HepG2 (cell line): ENCODE measurements at regions not wholly inside any gene's neighbourhood (a gene's known extent, or its start where the extent isn't known, plus 50 kb on each side); places are given as distances from the start of the nearest gene placed in this dataset.

ENCODE experiments used
- ATAC-seq: fragments of 200-7000 bp; cut with Tn5 transposase; 3 replicates; pipeline ENCODE4 v1.9.1; 2020; ENCODE audit warnings: mild to moderate bottlenecking, moderate library complexity
- BruUV-seq: library from RNA; stranded (reverse); fragments of 400-500 nt; replicated peaks from 2 replicates; lab custom pipeline; 2021; lab: Mats Ljungman, UMichigan
- CTCF ChIA-PET: fragments of 300-600 bp; formaldehyde crosslinking; extraction: SDS; loops from one replicate; lab custom pipeline; 2021; ENCODE audit warnings: low total read pairs, inconsistent platforms, low intra/inter-chr PET ratio; lab: Yijun Ruan, JAX
- POLR2A ChIA-PET: fragments of 350-600 bp; sonication (Branson Sonifier 250); formaldehyde crosslinking; loops from one replicate; lab custom pipeline; 2020; ENCODE audit warnings: antibody characterized with exemption, inconsistent platforms; lab: Yijun Ruan, JAX
- DNase-seq: peaks from one replicate; pipeline ENCODE4 v3.0.0-alpha.2; 2015; ENCODE audit warnings: low spot score
- FAIRE-seq: peaks from 3 replicates; lab custom pipeline; 2011; peaks lifted over from hg19 to GRCh38; lab: Jason Lieb, UNC
- H2AFZ ChIP-seq: one replicate; pipeline ENCODE4 v1.6.1; 2011; ENCODE audit warnings: low read length, inconsistent platforms
- H3K27ac ChIP-seq: fragments of 300-600 bp; 3 replicates; pipeline ENCODE4 v1.8.0; 2011; ENCODE audit warnings: mixed run types, mild to moderate bottlenecking, mixed read lengths, low read length, inconsistent platforms; ENCODE audit not compliant: insufficient read depth; ENCODE audit errors: extremely low read length
- H3K27me3 ChIP-seq, 2 experiments: fragments of 200-600 bp in 1 of 2; 2 replicates in 1 of 2; 3 replicates in 1 of 2; pipeline versions ENCODE4 v1.6.0 to v1.8.0; 2011; ENCODE audit warnings: low read length in 2 of 2, mild to moderate bottlenecking in 2 of 2, moderate library complexity in 2 of 2, inconsistent platforms in 1 of 2; ENCODE audit not compliant: insufficient read depth in 2 of 2, control insufficient read depth in 1 of 2
- H3K36me3 ChIP-seq, 2 experiments: fragments of 200-600 bp in 1 of 2; replicated peaks in 1 of 2; 2 replicates in 1 of 2; 3 replicates in 1 of 2; pipeline versions ENCODE4 v1.5.1 to v1.8.0; 2011; ENCODE audit warnings: low read length in 2 of 2, inconsistent platforms in 1 of 2; ENCODE audit not compliant: insufficient read depth in 2 of 2, control insufficient read depth in 1 of 2
- H3K4me1 ChIP-seq: 2 replicates; pipeline ENCODE4 v1.5.1; 2012; ENCODE audit warnings: low read length, inconsistent platforms; ENCODE audit not compliant: insufficient read depth
- H3K4me2 ChIP-seq: 2 replicates; pipeline ENCODE4 v1.6.0; 2011; ENCODE audit warnings: low read depth, low read length, inconsistent platforms
- H3K4me3 ChIP-seq, 3 experiments: fragments of 200-600 bp in 1 of 3; sonication (generic), shearing (Covaris generic) in 1 of 3; replicated peaks in 1 of 3; 2 replicates each; pipeline ENCODE4 v1.5.1; 2011 to 2016; ENCODE audit warnings: low read length in 3 of 3, inconsistent platforms in 2 of 3, low read depth in 2 of 3, mild to moderate bottlenecking in 2 of 3, control low read depth in 1 of 3, mixed read lengths in 1 of 3; ENCODE audit not compliant: insufficient read depth in 1 of 3
- H3K79me2 ChIP-seq: one replicate; pipeline ENCODE4 v1.6.1; 2011; ENCODE audit warnings: low read length, inconsistent platforms; ENCODE audit not compliant: insufficient read depth
- H3K9ac ChIP-seq: 2 replicates; pipeline ENCODE4 v1.6.0; 2011; ENCODE audit warnings: mild to moderate bottlenecking, low read depth, low read length, inconsistent platforms; ENCODE audit not compliant: insufficient read depth
- H3K9me3 ChIP-seq: 2 replicates; pipeline ENCODE4 v1.5.1; 2012; ENCODE audit warnings: mild to moderate bottlenecking, low read length
- H4K20me1 ChIP-seq: 2 replicates; pipeline ENCODE4 v1.6.0; 2011; ENCODE audit warnings: inconsistent platforms, mild to moderate bottlenecking, low read length, moderate library complexity; ENCODE audit not compliant: insufficient read depth
- ARID2 ChIP-seq: sonication (generic); formaldehyde crosslinking; IDR thresholded peaks from 2 replicates; pipeline ENCODE4 v1.8.1; 2022; ENCODE audit warnings: mild to moderate bottlenecking, missing genetic modification reagents, borderline replicate concordance
- FOXC1 ChIP-seq: sonication (generic); formaldehyde crosslinking; IDR thresholded peaks from 2 replicates; pipeline ENCODE4 v1.8.0; 2022; ENCODE audit warnings: mild to moderate bottlenecking, missing genetic modification reagents, borderline replicate concordance
- HNRNPUL1 ChIP-seq: fragments of 200-400 bp; formaldehyde crosslinking; IDR thresholded peaks from 2 replicates; pipeline ENCODE4 v1.6.1; 2017; ENCODE audit warnings: low read depth, mild to moderate bottlenecking, low read length, moderate library complexity
- HOXA9 ChIP-seq: sonication (generic); formaldehyde crosslinking; IDR thresholded peaks from 2 replicates; pipeline ENCODE4 v1.8.1; 2022; ENCODE audit warnings: missing genetic modification reagents, mild to moderate bottlenecking, moderate library complexity, borderline replicate concordance
- MAF1 ChIP-seq: sonication (generic); formaldehyde crosslinking; IDR thresholded peaks from 2 replicates; pipeline ENCODE4 v1.5.0; 2020; ENCODE audit warnings: missing genetic modification reagents, borderline replicate concordance
- NR2F2 ChIP-seq: IDR thresholded peaks from 2 replicates; pipeline ENCODE4 v1.6.1; 2012; ENCODE audit warnings: low read depth, inconsistent platforms, borderline replicate concordance
- ONECUT2 ChIP-seq: sonication (generic); formaldehyde crosslinking; IDR thresholded peaks from 2 replicates; pipeline ENCODE4 v1.4.0; 2020; ENCODE audit warnings: missing genetic modification reagents
- SUZ12 ChIP-seq: fragments of 150-350 bp; IDR thresholded peaks from 2 replicates; pipeline ENCODE4 v1.6.1; 2014; ENCODE audit warnings: low read depth, low read length
- TARDBP ChIP-seq: sonication (generic); formaldehyde crosslinking; IDR thresholded peaks from 2 replicates; pipeline ENCODE4 v1.8.0; 2022; ENCODE audit warnings: mild to moderate bottlenecking, missing genetic modification reagents
- TBL1XR1 ChIP-seq: fragments of 150-350 bp; IDR thresholded peaks from 2 replicates; pipeline ENCODE4 v1.6.1; 2014; ENCODE audit warnings: borderline replicate concordance, low read length; ENCODE audit not compliant: partially characterized antibody
- WIZ ChIP-seq: sonication (generic); formaldehyde crosslinking; IDR thresholded peaks from 2 replicates; pipeline ENCODE4 v1.5.1; 2020; ENCODE audit warnings: mild to moderate bottlenecking, missing genetic modification reagents
- ZBTB1 ChIP-seq: sonication (generic); formaldehyde crosslinking; IDR thresholded peaks from 2 replicates; pipeline ENCODE4 v1.4.0; 2020; ENCODE audit warnings: missing genetic modification reagents, borderline replicate concordance
- ZMYM2 ChIP-seq: sonication (generic); formaldehyde crosslinking; IDR thresholded peaks from 2 replicates; pipeline ENCODE4 v1.8.0; 2022; ENCODE audit warnings: mild to moderate bottlenecking, missing genetic modification reagents
- ZNF282 ChIP-seq: fragments of 450-650 bp; IDR thresholded peaks from 2 replicates; pipeline ENCODE4 v1.6.1; 2018; ENCODE audit not compliant: partially characterized antibody
- ZNF446 ChIP-seq: sonication (generic); formaldehyde crosslinking; IDR thresholded peaks from 2 replicates; pipeline ENCODE4 v1.5.0; 2020; ENCODE audit warnings: mild to moderate bottlenecking, missing genetic modification reagents
- ZNF850 ChIP-seq: sonication (generic); formaldehyde crosslinking; conservative IDR thresholded peaks from 2 replicates; pipeline ENCODE4 v1.9.0; 2021; ENCODE audit warnings: mild to moderate bottlenecking, missing genetic modification reagents
- WGBS: methylation state at CpG from one replicate; pipeline ENCODE4 v1.1.6; 2017; ENCODE audit warnings: low lambda C conversion rate; 5-methylcytosine and 5-hydroxymethylcytosine counted together
- in situ Hi-C: cut with HindIII; loops from 2 replicates; pipeline ENCODE4 v1.10.0; 2017; ENCODE audit warnings: low pct_unique_long_range_greater_than_20kb; ENCODE audit not compliant: extremely low pct_ligation_motif_present
- intact Hi-C: fragments of 100-400 bp; cut with micrococcal nuclease; formaldehyde crosslinking; loops from one replicate; pipeline ENCODE4 v1.10.0; 2022; ENCODE audit not compliant: unreplicated experiment
- TF ChIP-seq, protein P1 (sequence below): IDR thresholded peaks from 2 replicates; pipeline ENCODE4 v1.4.0; 2020; ENCODE audit warnings: mild to moderate bottlenecking, missing genetic modification reagents

DNA sequence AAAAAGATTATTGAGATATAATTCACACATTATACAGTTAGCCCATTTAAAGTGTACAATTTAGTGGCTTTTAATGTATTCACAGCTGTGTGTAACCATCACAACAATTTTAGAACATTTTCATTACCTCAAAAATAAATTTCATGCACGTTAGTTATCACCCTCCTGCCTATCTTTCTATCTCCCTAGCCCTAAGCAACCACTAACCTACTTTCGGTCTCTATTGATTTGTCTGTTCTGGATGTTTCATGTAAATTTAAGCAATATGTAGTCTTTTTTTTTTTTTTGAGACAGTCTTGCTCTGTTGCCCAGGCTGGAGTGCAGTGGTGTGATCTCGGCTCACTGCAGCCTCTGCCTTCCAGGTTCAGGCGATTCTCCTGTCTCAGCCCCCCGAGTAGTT, 439.4 kb downstream of the PCNX1 start:
- no TSS peak for BruUV-seq
- no peaks in the 10 kb centered on the region for H3K9me3 ChIP-seq
- no peak overlapping the region for H3K27ac ChIP-seq
- H2AFZ ChIP-seq, result no peak overlapping the region
- TF ChIP-seq MAF1 (CRISPR knock-in tag) (no peak), WIZ (CRISPR knock-in tag) (no peak), ZBTB1 (CRISPR knock-in tag) (no peak), ARID2 (no peak), ZMYM2 (CRISPR knock-in tag) (no peak), ZNF282 (no peak), ZNF850 (CRISPR knock-in tag) (no peak), FOXC1 (CRISPR knock-in tag) (no peak), HNRNPUL1 (no peak), ONECUT2 (CRISPR knock-in tag) (no peak), ZNF446 (CRISPR knock-in tag) (no peak), TARDBP (CRISPR knock-in tag) (no peak), HOXA9 (CRISPR knock-in tag) (no peak), NR2F2 (no peak), SUZ12 (no peak), TBL1XR1 (no peak)
- TF ChIP-seq, protein P1, sequence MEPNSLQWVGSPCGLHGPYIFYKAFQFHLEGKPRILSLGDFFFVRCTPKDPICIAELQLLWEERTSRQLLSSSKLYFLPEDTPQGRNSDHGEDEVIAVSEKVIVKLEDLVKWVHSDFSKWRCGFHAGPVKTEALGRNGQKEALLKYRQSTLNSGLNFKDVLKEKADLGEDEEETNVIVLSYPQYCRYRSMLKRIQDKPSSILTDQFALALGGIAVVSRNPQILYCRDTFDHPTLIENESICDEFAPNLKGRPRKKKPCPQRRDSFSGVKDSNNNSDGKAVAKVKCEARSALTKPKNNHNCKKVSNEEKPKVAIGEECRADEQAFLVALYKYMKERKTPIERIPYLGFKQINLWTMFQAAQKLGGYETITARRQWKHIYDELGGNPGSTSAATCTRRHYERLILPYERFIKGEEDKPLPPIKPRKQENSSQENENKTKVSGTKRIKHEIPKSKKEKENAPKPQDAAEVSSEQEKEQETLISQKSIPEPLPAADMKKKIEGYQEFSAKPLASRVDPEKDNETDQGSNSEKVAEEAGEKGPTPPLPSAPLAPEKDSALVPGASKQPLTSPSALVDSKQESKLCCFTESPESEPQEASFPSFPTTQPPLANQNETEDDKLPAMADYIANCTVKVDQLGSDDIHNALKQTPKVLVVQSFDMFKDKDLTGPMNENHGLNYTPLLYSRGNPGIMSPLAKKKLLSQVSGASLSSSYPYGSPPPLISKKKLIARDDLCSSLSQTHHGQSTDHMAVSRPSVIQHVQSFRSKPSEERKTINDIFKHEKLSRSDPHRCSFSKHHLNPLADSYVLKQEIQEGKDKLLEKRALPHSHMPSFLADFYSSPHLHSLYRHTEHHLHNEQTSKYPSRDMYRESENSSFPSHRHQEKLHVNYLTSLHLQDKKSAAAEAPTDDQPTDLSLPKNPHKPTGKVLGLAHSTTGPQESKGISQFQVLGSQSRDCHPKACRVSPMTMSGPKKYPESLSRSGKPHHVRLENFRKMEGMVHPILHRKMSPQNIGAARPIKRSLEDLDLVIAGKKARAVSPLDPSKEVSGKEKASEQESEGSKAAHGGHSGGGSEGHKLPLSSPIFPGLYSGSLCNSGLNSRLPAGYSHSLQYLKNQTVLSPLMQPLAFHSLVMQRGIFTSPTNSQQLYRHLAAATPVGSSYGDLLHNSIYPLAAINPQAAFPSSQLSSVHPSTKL (CRISPR knock-in tag), result no peak
- H3K27me3 ChIP-seq, result no peaks in the 10 kb centered on the region
- no peak overlapping the region for H3K4me2 ChIP-seq
- FAIRE-seq, result no peak
- no peak overlapping the region for H3K4me3 ChIP-seq
- CTCF ChIA-PET, result no interaction called here
- H3K4me1 ChIP-seq, result peaks cover 9% of the 10 kb centered on the region
- 94% methylated on average over 5 of the region's 5 CpGs for WGBS
- H4K20me1 ChIP-seq, result no peaks in the 10 kb centered on the region
- peaks cover 30% of the 10 kb centered on the region for H3K79me2 ChIP-seq
- no peak for ATAC-seq
- no peak for DNase-seq
- in situ Hi-C loops, result no loop called here
- intact Hi-C loops, result no loop called here
- no peaks in the 10 kb centered on the region for H3K36me3 ChIP-seq
- POLR2A ChIA-PET, result no interaction called here
- no peak overlapping the region for H3K9ac ChIP-seq
